Esophagus muscularis mucosa (tissue), 4 donors: ENCODE measurements at regions not wholly inside any gene's neighbourhood (a gene's known extent, or its start where the extent isn't known, plus 50 kb on each side); places are given as distances from the start of the nearest gene placed in this dataset.
A peak's percentile ranks its signal among the peaks of the same experiment; 100 is the strongest.

Source experiments
- DNase-seq: peaks from one replicate; pipeline ENCODE4 v3.0.0-alpha.2; 2017; ENCODE audit errors: extremely low spot score
- H3K27ac ChIP-seq, 4 donors: fragments of 200-600 bp; sonication (generic); replicated peaks in 1 of 4; 1 replicate in 3 of 4; 2 replicates in 1 of 4; pipeline ENCODE4 v1.5.1; 2016 to 2019; ENCODE audit warnings: mild to moderate bottlenecking in 1 of 4
- H3K27me3 ChIP-seq, 4 donors: fragments of 200-600 bp; sonication (generic); one replicate each; pipeline versions ENCODE4 v1.5.1 to v1.6.0; 2016 to 2019
- H3K36me3 ChIP-seq, 4 donors: fragments of 200-600 bp; sonication (generic); one replicate each; pipeline ENCODE4 v1.5.1; 2016 to 2019
- H3K4me1 ChIP-seq, 4 donors: fragments of 200-600 bp; sonication (generic); one replicate each; pipeline ENCODE4 v1.5.1; 2016 to 2019
- H3K4me3 ChIP-seq, 4 donors: fragments of 200-600 bp; sonication (generic); 1 replicate in 2 of 4; 2 replicates in 2 of 4; pipeline ENCODE4 v1.5.1; 2016 to 2019; ENCODE audit warnings: mild to moderate bottlenecking in 4 of 4, moderate library complexity in 1 of 4
- H3K9me3 ChIP-seq, 4 donors: fragments of 200-600 bp; sonication (generic); 1 replicate in 3 of 4; 2 replicates in 1 of 4; pipeline ENCODE4 v1.5.1; 2016 to 2019
- EP300 ChIP-seq: sonication (generic); formaldehyde crosslinking; IDR thresholded peaks from one replicate; pipeline ENCODE4 v1.6.1; 2017; ENCODE audit warnings: antibody characterized with exemption
- POLR2A ChIP-seq: fragments of 450-650 bp; IDR thresholded peaks from one replicate; pipeline ENCODE4 v1.6.1; 2017; ENCODE audit warnings: antibody characterized with exemption, moderate library complexity, mild to moderate bottlenecking, low read depth
- POLR2AphosphoS5 ChIP-seq, 2 donors: sonication (generic); formaldehyde crosslinking; IDR thresholded peaks; one replicate each; pipeline ENCODE4 v1.6.1; 2017; ENCODE audit warnings: antibody characterized with exemption in 2 of 2
- WGBS: methylation state at CpG from one replicate; pipeline ENCODE4 v1.1.5; 2018; 5-methylcytosine and 5-hydroxymethylcytosine counted together
- intact Hi-C: fragments of 100-400 bp; cut with DNase I; formaldehyde crosslinking; loops from one replicate; pipeline ENCODE4 v1.15.1; 2023
- TF ChIP-seq, protein P1 (sequence below), 3 experiments: fragments of 200-600 bp in 2 of 3; fragments of 450-650 bp in 1 of 3; sonication (generic) in 2 of 3; IDR thresholded peaks; one replicate each; pipeline ENCODE4 v1.5.1; 2017 to 2019; ENCODE audit warnings: antibody characterized with exemption in 3 of 3, mild to moderate bottlenecking in 2 of 3, moderate library complexity in 1 of 3

DNA sequence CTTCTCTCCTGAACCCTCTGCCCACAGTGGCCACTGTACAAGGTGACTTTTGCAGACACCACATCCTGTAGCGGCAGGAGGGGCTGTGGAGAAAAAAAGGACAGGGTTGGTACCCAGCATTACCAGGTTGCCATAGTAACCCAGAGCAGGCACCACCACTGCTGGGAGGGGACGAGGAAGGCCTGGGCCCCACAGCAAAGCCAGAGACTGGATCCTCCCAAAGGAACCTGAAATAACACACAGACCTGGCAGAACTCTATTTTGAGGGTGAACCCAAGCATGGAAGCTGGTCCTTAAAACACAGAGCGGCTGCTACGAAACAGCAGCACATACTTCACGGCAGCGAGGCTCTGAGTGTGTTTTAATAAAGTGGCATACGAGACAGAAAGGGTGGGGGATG lies 380.6 kb downstream of the CTTN start:
- H3K27me3 ChIP-seq = no peaks in the 10 kb centered on the region
- H3K4me1 ChIP-seq = peaks cover 0 to 11% (median 4%) of the 10 kb centered on the region in 4 donors
- H3K27ac ChIP-seq = peak overlapping the region in 1 of 4 donors; percentile 62
- TF ChIP-seq POLR2AphosphoS5 (IDR thresholded peaks at IDR 0.05) (no peak), POLR2A (no peak), EP300 (no peak)
- TF ChIP-seq, protein P1, sequence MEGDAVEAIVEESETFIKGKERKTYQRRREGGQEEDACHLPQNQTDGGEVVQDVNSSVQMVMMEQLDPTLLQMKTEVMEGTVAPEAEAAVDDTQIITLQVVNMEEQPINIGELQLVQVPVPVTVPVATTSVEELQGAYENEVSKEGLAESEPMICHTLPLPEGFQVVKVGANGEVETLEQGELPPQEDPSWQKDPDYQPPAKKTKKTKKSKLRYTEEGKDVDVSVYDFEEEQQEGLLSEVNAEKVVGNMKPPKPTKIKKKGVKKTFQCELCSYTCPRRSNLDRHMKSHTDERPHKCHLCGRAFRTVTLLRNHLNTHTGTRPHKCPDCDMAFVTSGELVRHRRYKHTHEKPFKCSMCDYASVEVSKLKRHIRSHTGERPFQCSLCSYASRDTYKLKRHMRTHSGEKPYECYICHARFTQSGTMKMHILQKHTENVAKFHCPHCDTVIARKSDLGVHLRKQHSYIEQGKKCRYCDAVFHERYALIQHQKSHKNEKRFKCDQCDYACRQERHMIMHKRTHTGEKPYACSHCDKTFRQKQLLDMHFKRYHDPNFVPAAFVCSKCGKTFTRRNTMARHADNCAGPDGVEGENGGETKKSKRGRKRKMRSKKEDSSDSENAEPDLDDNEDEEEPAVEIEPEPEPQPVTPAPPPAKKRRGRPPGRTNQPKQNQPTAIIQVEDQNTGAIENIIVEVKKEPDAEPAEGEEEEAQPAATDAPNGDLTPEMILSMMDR (IDR thresholded peaks at IDR 0.05) = no peak
- no peak overlapping the region for H3K4me3 ChIP-seq
- no peaks in the 10 kb centered on the region for H3K36me3 ChIP-seq
- 60% methylated on average over 7 of the region's 7 CpGs for WGBS
- intact Hi-C loops = no loop called here
- no peaks in the 10 kb centered on the region for H3K9me3 ChIP-seq
- DNase-seq = no peak

DNA sequence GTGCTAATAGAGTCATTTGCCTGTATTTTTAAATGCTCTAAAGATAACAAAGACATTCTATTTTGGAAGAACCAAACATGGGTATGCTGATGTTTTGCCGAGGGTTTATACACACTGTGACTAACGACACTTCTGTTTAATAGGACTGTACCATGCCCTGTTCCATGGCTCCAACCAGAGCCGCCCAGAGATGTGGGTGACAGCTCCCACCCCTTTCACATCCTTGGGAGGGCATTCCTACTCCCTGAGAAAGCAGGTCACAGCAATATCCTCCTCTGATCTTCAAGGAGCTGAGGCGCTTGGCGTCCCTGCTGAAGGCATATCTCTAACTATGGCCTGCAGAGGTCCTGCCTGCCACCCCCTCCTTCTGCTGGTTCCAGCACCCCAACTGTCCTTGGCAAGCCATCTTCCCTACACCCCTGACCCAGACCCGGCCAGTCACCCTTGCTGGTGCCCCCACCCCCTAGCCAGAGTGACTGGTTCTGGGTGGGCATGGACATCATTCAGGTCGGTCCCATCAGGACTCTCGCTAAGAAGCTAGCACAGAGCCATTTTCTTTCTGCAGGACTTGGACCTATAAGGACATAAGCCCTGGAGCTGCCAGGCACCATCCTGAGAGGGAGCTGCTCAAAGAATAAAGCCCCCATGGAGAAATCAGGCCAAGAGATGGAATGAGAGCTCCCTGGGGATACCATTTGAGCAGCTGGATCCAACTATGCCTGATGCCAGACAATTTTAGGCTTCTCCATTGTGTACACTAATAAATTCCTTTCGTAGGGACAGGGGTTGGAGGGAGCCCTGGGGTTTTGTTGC lies 381.3 kb downstream of the CTTN start:
- intact Hi-C loops = no loop called here
- no peak for TF ChIP-seq POLR2A
- no peak for TF ChIP-seq EP300
- TF ChIP-seq, protein P1 (IDR thresholded peaks at IDR 0.05) = no peak
- no peak for TF ChIP-seq POLR2AphosphoS5 (IDR thresholded peaks at IDR 0.05)
- Histone ChIP-seq H3K4me1 (peaks cover 0 to 11% (median 4%) of the 10 kb centered on the region in 4 donors), H3K36me3 (no peaks in the 10 kb centered on the region), H3K4me3 (no peak overlapping the region), H3K27me3 (no peaks in the 10 kb centered on the region), H3K27ac (peak overlapping the region in 2 of 4 donors; percentile 25 to 62), H3K9me3 (no peaks in the 10 kb centered on the region)
- 85% methylated on average over 6 of the region's 9 CpGs for WGBS
- DNase-seq = no peak

DNA sequence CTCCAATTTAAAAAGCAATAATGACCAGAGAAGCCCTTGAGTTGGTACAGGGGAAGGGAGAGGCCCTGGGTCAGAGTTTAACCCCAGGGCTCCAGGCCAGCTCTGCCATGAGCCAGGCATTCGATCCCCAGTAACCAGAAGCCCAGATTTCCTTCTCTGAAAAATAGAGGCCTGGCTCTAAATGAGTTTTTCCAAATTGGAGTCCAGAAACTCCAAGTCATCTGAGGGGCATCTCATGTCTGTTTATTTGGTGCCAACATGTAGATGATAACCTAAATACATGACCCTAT lies 381.9 kb downstream of the CTTN start:
- WGBS = 92% methylated on average over 1 of the region's 1 CpG
- peak overlapping the region in 1 of 4 donors; percentile 62 for H3K27ac ChIP-seq
- H3K9me3 ChIP-seq = no peaks in the 10 kb centered on the region
- no peak overlapping the region for H3K4me3 ChIP-seq
- H3K36me3 ChIP-seq = no peaks in the 10 kb centered on the region
- H3K27me3 ChIP-seq = no peaks in the 10 kb centered on the region
- DNase-seq = no peak
- intact Hi-C loops = no loop called here
- TF ChIP-seq EP300 = no peak
- no peak for TF ChIP-seq POLR2AphosphoS5 (IDR thresholded peaks at IDR 0.05)
- no peak for TF ChIP-seq POLR2A
- TF ChIP-seq, protein P1 (IDR thresholded peaks at IDR 0.05) = no peak
- peaks cover 0 to 11% (median 4%) of the 10 kb centered on the region in 4 donors for H3K4me1 ChIP-seq

DNA sequence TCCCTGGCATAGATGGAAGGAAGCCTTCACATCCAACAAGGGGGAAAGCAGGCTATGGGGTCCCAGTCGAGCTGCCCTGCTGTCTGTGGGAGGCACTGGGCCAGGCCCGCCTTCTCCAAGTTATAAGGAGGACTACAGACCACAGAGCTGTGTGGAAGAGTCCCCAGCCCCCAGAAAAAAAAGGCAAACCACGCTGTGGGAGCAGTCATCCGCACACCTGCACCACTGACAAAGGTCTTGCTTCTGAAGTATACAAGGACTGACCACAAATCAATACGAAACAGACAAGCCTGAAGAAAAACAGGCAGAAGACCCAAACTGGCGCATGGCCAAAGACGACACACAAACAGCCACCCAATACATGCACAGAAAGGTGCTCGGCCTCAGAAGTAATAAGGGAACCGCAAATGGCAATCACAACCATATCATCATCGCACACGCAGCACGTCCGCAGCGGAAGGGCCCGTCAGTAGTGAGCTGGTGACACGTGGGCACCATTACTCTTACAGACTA lies 384.1 kb downstream of the CTTN start:
- no peak for TF ChIP-seq POLR2AphosphoS5 (IDR thresholded peaks at IDR 0.05)
- TF ChIP-seq EP300 = no peak
- no peak for TF ChIP-seq POLR2A
- TF ChIP-seq, protein P1 (IDR thresholded peaks at IDR 0.05) = no peak
- intact Hi-C loops = no loop called here
- Histone ChIP-seq H3K27ac (no peak overlapping the region), H3K27me3 (no peaks in the 10 kb centered on the region), H3K4me3 (no peak overlapping the region), H3K4me1 (peaks cover 0 to 11% (median 4%) of the 10 kb centered on the region in 4 donors), H3K9me3 (no peaks in the 10 kb centered on the region), H3K36me3 (no peaks in the 10 kb centered on the region)
- WGBS = 84% methylated on average over 14 of the region's 16 CpGs
- no peak for DNase-seq

DNA sequence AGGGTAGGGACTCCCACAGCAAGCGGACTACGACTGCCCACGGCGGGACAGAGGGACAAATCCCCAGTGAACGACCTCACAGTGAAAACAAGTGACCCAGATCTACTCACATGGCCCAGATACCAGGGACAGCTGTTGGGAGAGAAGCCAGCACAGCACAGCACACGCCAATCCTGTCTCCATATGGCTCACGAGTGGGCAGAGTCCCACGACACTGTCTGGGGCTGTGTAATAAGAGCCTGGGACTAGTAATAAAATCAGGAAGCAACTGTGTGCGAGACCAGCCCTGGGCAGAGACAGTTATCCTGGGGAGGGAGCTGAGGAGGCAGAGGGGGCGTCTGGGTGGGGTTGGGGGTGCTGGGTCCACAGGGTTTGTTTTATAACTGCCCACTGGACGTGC lies 385.0 kb downstream of the CTTN start:
- Histone ChIP-seq H3K9me3 (no peaks in the 10 kb centered on the region), H3K27ac (no peak overlapping the region), H3K4me1 (peaks cover 0 to 11% (median 4%) of the 10 kb centered on the region in 4 donors), H3K27me3 (no peaks in the 10 kb centered on the region), H3K36me3 (no peaks in the 10 kb centered on the region), H3K4me3 (no peak overlapping the region)
- intact Hi-C loops = no loop called here
- no peak for TF ChIP-seq POLR2A
- TF ChIP-seq, protein P1 (IDR thresholded peaks at IDR 0.05) = no peak
- TF ChIP-seq POLR2AphosphoS5 (IDR thresholded peaks at IDR 0.05) = no peak
- no peak for TF ChIP-seq EP300
- DNase-seq = no peak
- 66% methylated on average over 9 of the region's 11 CpGs for WGBS
